Stimulated activated CD4-positive, alpha-beta T cell treated with anti-CD3 and anti-CD28 coated beads, Interleukin-4, amount 100 ng/mL, for 1 hour (primary cell): ENCODE measurements at regions not wholly inside any gene's neighbourhood (a gene's known extent, or its start where the extent isn't known, plus 50 kb on each side); places are given as distances from the start of the nearest gene placed in this dataset.

Experiments
- DNase-seq: peaks from one replicate; pipeline ENCODE4 v3.0.0-alpha.2; 2020

DNA sequence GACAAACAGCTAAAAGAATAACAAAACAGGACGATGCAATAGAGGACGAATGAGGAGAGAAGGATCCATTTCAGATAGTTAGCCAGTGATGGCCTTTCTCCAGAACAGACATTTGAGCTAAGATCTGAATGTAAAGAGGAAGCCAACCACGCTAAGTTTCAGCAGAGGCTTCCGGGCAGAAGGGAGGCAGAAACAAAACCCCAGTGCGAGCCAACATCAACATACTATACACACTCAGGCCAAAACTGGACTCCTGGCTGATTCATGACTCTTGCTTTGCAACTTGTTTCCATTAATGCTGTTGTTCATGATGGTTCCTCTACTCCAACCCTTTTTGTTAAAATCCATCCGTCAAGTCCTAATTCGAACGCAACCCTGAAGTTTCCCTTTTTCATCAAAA lies 730.3 kb downstream of the TRIML1 start:
- DNase-seq: no peak

DNA sequence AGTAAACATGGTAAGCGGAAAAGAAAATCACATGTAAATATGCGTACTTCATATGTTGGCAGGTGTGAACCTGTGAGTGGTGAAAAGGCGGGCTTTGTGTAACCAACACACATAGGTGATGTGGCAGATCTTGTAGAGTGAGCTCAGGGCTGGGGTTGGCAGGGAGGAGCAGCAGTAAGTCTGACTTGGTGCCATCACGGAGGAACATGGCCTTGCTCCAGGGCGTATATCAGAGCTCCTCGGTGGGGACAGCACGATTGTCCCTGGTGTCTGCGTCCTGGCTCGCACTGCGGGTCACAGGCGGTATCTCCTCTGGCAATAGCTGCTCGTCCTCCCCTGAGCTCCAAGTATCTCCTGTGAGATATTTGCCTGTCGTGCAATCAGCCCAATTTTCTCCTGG lies 733.6 kb downstream of the TRIML1 start:
- no peak for DNase-seq

DNA sequence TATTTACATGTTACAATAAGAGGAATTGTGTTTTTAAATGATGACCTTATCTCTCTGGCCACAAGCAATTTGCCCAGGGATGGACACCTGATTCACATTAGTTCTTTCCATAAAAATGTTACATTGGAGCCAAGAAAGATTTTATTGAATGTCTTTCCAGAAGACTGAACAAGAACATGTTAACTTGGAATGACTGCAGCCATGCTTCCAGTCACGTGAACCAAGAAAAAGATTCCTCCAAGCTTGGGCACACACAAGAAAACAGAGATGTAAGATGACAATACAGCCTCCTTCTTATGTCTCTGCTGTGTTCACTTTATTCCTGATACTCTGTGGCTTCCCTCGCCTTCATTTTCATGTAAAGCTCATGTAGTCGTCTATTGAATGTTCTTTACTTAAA lies 737.6 kb downstream of the TRIML1 start:
- no peak for DNase-seq

DNA sequence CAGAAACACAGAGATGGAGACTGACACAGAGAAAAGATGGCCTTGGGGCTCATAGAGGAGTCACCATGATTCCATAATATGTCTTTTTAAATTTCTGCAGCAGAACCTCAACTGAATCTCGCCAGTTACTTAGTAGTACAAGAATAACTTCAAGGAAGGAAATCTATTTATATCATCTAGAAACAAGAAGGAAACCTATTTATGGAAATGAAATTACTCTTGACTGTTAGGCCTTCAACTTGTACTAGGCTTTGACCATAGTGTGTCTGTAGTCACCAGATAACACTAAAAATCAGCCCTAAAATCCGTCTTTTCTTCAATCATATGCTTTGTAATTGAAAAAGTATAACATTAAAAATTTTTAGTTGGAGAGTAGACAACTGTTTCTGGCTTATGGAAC lies 740.4 kb downstream of the TRIML1 start:
- no peak for DNase-seq

DNA sequence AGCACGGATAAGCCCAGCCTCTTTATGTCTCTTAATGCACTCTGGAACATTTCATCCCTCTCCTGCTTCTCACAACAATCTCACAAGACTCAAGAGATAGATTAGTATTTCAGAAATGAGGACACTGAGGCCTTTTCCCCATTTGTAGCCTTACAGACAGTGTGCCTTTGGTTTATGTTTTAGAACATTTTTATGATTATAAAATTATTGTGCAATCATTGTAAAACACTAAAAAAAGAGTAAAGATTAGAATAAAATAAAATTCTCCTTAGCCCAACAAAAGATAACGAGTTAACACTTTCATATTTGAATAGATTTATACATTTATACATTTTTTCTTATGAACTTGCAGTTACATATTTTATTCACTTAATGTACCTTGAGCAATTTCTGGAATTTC lies 748.7 kb downstream of the TRIML1 start:
- DNase-seq: no peak

DNA sequence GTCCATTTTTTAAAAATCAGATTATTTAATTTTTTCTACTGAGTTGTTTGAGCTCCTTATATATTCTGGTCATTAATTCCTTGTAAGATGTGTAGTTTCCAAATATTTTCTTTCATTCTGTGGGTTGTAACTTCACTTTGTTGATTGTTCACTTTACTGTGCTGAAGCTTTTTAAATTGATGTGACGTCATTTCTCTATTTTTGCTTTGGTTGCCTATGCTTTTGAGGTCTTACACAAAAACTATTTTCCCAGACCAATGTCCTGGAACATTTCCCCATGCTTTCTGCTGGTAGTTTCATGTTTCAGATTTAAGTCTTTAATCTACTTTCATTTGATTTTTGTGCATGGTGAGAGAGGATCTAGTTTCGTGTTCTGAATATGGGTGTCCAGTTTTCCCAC lies 753.6 kb downstream of the TRIML1 start:
- no peak for DNase-seq

DNA sequence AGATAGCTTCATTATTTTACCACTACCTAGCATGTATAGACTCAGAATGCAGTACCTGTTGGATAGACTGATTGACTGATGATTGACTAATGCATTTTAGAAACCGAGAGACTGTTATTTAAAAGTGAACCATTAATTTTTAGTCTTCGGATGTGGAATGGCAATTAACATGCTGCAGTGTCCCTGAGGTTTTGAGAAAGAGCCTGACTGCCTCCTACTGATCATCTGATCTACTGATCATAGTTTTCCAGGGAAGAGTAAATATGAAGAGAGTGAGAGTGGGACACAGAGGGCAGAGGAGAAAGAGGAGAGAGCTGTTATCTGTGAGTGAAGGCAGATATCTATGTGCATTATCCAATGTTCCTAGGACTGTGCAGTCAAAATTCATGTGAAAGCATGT lies 764.7 kb downstream of the TRIML1 start:
- DNase-seq: no peak

DNA sequence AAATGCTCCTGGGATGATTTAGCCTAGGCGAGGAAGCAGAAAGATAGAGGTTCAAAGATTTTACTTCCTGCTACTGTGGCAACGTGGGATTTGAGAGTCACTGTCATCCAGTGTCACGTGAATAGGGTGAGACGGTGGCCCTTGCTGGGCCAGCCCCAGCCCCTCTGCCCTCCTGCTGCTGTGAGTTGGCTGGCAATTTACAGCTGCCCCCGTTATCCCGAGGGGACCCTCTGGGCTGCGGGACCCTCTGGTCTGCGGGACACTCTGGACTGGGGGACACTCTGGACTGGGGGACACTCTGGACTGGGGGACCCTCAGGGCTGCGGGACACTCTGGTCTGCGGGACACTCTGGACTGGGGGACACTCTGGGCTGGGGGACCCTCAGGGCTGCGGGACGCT lies 765.4 kb downstream of the TRIML1 start:
- no peak for DNase-seq

DNA sequence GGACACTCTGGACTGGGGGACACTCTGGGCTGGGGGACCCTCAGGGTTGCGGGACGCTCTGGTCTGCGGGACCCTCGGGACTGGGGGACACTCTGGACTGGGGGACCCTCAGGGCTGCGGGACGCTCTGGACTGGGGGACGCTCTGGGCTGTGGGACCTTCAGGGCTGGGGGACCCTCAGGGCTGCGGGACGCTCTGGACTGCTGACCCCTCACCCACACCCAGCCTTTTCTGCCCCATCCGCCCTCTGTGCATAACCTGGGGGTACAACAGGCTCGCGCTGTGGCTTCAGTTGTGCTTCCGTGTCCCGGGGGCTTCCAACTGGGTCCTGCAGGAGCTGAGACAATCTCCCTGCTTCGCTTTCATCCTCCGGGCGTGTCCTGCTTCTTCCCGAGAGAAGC lies 766.0 kb downstream of the TRIML1 start:
- DNase-seq: no peak

DNA sequence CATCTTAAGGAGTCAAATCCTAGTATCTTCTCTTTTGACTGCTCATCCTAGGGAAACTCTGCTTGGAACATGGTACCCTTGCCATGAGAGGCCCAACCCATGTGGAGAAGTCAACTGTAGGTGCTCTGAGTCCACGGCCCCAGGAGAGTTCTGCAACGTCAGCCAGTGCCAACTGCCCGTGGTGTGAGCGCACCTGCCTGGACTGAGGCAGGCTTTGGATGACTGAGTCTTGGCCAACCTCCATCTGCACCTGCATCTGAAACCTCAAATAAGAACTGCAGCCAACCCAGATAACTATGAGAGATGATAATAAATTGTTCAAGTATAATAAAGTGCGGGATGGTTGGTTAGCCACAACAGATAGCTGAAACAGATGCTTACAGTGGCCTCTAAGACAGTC lies 772.0 kb downstream of the TRIML1 start:
- DNase-seq: no peak

DNA sequence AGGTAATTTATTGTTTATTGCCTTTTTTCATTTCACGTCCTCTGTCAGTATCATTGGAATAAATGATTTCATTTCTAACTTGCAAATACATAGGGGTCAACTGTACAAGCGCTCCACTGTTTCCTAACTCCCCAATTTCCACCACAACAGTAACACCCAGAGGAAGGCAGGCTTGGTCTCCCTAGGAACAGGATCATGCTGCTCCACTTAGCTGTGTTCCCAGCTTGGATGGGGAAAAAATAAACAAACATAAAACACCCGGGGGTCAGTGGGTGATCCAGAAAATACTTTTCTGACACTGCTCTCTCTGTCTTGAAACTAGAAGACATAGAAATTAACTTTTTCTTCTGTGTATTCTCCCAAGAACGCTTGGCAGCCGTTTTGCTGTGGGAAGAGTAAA lies 772.5 kb downstream of the TRIML1 start:
- DNase-seq: no peak

DNA sequence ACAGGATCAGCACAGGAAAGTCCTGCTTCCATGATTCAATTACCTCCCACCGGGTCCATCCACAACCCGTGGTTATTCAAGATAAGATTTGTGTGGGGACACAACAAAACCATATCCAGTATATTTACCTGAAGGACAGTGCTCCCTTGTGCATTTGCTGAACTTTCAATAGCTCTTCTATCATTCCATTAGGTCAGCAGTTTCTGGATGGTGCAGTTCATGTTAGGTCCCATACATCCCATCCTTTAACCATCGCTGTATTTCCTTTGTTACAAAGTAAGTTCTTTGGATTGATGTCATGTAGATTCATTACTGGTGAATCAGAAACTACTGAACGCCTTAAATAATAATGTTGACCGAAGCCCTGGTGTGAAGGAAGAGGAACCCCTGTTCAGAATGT lies 775.9 kb downstream of the TRIML1 start:
- DNase-seq: no peak

DNA sequence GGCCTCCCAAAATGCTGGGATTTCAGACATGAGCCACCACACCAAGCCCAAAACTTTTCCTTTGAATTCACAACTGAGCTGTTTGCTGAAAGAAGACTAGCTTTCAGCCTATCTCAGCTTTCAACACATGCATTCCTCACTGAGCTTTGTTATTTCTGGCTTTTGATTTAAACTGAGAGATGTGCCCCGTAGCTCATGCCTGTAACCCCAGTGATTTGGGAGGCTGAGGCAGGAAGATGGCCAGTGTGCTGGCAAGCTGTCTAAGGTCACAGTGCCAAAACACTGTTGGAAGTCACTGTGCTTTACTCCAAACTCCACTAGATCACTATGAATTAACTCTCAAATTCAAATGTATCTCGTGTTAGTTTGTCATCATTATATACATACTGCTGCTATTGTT lies 779.5 kb downstream of the TRIML1 start:
- no peak for DNase-seq

DNA sequence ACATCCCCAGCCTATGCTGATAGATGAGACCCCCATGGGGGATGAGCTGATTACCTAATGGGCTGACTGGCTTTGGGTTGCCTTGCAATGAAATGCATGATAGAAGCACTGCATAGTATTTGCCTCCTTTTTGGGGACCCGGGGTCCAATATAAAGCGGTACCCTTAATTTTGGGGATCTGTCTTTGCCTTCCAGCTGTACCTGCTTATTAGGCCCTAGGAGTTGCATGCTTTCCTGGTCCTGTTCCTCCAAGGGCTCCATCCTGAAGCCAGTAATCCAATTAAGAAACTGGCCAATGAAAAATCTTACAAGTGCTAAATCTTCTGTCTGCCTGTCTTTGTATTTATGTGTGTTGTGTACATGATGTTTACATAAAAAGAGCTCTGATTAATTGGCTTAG lies 791.6 kb downstream of the TRIML1 start:
- peak; percentile 2 for DNase-seq

DNA sequence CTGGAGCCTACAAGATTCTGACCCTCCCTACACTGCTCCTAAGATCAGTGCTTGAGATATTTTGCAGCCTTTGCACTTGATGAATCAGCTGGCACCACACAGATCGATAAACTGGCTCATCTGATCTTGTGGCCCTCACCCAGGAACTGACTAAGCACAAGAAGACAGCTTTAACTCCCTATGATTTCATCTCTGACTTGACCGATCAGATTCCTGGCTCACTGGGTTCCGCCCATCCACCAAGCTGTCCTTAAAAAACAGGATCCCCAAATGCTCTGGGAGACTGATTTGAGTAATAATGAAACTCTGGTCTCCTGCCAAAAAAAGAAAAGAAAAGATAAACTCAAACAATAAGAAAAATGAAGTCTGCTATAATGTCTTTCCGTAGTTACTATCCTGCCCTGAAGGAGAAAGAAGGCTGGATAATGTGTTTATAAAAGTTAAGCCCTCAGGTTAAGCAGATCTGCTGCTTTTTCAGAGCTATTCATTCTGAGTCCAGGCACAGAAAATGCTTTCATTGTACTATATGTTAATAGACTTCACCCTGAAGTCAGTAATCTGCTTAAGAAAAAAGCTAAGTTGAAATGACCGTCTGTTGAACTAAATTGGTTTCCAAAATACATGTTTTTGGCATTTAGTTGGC lies 795.2 kb downstream of the TRIML1 start:
- DNase-seq: no peak

DNA sequence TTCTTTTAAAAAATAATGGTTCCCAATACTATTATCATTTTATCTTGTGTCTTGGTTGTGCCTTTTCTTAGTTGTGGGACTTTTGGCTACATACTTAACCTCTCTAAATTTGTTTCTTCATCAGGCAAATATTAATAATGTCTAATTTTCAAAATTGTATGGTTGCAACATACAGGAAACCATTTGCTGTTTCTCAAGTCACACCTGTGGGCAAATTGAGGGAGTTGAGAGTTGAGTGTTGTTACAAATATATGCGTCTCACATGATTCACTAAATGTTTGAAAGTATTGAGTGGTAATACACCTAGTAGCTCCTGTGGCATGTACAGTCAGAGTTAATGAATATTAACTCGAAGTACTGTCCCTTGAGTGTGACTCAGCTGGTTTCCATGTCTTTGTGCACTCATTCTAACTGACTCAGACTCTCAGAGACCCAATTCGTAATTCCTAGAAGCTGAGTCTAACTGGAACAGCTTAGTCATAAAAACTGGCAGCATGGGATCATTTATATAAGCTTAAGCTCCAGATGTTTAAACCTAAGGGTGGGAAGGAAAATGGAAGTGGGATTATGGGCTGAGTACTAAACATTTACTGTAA lies 802.4 kb downstream of the TRIML1 start:
- no peak for DNase-seq

DNA sequence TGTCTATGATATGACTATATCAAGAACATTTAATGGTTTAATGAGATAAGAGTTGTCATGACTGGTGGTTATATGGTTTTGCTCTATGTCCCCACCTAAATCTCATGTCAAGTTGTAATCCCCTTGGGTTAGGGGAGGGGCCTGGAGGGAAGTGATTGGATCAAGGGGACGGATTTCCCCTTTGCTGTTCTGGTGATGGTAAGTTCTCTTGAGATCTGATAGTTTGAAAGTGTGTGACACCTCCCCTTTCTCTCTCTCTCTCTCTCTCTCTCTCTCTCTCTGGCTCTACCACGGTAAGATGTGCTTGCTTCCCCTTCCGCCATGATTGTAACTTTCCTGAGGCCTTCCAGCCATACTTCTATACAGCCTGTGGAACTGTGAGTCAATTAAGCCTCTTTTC lies 803.4 kb downstream of the TRIML1 start:
- no peak for DNase-seq

DNA sequence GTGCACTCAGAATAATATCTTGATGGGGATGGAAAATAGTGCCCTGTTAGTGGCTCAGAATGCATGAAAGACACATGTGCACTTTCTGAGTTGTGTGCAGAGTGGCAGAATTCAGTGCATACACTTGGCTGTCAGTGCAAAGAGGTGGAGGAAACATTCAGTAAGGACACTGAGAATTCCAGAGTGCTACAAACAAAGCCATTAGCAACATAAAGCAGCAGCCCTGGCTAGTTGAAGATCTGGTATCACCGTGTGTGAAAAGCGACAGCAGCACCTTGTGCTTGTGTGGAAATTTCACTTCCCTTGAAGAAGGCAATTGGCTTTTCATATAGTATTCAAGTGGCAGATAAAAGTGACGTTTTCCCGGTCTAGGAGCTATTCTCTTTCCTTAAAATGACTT lies 810.4 kb downstream of the TRIML1 start:
- no peak for DNase-seq

DNA sequence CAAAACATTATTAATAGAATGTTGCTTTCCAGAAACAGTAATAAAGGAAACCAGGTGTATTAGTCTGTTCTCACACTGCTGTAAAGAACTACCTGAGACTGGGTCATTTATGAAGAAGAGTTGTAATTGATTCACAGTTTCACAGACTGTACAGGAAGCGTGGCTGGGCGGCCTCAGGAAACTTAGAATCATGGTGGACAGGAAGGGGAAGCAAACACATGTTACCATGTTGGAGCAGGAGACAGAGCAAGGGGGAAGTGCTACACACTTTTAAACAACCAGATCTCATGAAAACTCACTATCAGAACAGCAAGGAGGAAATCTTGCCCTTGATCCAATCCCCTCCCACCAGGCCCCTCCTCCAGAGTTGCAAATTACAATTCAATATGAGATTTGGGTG lies 815.8 kb downstream of the TRIML1 start:
- DNase-seq: no peak

DNA sequence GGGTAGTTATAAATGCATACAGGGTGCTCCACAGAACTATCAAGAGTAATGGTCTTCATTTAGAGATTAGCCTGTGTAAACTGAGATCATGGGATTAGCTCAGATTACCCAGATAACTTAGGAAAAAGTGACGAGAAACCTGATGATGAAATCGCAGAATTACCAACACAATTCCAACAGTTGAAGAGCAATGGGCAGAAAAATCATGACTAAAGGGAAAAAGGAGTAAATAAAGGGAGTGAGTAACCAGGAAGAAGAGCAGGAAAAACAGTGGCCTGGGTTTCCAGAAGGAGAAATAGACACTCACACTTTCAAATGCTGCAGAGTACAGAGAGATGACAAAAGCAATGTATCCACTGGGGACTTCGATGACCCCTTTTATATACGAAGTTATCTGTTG lies 817.3 kb downstream of the TRIML1 start:
- no peak for DNase-seq

DNA sequence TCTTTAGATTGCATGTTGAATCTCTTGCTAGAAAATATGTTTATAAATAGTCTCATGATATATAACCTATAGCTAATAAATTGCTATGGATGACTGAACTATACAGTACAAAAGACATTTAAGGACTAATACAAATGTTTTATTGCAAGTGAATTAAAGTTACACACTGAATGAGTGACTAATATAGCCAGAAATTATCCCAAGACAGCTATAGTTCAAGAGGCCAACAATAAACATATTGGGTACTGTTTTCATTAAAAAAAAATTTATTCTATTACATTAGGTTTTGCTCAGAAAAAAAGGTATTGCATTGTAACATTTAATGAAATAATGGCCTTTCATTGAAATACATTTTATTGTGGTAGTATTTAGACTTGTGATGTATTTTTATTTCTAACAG lies 819.1 kb downstream of the TRIML1 start:
- DNase-seq: no peak

DNA sequence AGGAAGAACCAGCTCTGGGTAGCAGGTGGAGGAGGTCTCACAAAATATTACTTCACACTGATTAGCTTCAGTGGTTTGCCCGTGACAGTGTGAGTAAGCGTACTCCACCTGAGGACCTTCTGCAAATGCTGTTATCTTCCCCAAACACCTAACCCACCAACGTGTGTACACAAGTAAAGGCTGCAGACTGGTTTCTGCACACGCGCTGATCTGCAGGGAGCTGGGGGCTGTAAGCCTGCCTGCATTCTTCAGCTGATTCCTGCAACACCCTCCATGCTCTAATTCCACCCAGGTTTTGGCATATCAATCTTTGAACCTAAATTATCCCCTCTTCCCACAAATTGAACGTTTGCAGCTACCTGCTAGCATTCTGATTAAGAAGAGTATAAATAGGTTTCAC lies 820.2 kb downstream of the TRIML1 start:
- DNase-seq: no peak

DNA sequence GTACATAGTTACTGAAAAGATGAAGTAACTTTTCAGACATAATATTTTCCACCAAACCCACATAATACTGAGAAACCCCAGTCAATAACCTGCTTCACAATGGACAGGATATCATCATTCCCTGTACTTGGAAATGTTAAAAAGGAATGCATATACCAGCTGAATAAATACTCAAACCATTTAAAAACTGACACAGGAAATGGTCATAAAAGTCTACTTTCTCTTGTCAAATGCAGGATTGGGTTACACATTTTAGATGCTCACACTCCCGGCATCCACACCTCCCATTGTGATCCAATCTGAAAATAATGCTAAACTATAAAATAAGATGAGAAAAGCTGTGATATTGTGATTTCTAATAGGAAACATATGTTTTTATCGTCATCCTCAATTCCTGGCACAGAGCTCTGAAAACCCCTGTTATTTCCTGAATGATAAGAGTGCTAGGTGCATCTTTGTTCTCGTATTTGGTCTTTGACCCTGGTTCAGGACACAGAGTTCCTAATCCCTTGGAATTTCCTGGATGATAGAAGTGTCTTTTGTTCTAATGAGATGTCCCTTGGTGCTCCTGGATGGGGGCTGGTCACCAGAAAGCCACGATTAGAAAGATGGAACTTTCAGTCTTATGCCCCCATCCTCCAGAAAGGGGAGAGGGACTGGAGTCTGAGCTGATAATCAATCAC lies 821.3 kb downstream of the TRIML1 start:
- DNase-seq: no peak

DNA sequence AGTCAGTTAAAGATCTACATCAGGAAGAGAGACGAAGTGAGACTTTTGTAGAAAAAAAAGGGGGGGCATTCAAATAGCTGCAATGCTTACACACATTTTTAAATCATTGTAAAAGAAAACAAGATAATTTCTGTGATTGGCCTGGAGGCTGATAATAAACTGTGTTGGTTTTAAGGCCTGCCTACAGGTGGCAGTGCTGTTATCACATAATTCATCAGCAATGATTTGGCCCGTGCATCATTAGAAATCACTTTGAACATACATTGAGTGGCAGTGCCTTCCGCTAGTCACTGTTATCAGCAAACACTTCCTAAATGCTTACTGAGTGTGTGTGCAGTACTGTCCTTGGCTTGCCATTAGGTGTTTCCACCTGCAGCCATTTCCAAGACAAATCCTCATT lies 831.9 kb downstream of the TRIML1 start:
- no peak for DNase-seq

DNA sequence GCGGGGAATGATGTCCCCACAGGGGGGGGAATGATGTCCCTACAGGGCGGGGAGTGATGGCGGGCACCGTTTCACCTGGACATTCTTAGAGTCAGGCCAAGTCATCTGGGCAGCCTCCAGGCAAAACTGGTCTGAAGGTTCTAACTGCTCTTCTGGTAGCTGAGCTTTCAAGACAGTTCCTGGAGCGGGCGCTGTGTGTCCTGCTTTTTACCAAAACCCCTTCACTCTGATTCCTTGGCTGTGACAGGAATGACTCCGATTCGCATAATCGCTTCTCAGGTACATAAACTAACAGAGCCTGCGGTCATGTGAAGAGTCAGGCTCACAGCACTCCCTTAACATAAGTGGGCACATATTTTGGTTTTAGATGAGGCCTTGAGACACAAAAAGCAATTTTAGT lies 836.0 kb downstream of the TRIML1 start:
- DNase-seq: no peak
